Brain microvascular endothelial cell (primary cell): ENCODE measurements at regions not wholly inside any gene's neighbourhood (a gene's known extent, or its start where the extent isn't known, plus 50 kb on each side); places are given as distances from the start of the nearest gene placed in this dataset.
"Not testable (repeated sequence)": the region's sequence is repeated elsewhere in the genome, so short reads cannot be mapped to it uniquely, and the experiment has no call there.

Experiments
- DNase-seq: peaks from one replicate; pipeline ENCODE4 v3.0.0-alpha.2; 2020
- H3K27ac ChIP-seq: fragments of 250-450 bp; sonication (Bioruptor Pico); 2 replicates; pipeline ENCODE4 v1.5.1; 2020; ENCODE audit warnings: mild to moderate bottlenecking, moderate library complexity
- H3K27me3 ChIP-seq: fragments of 250-450 bp; sonication (Bioruptor Pico); replicated peaks from 2 replicates; pipeline ENCODE4 v1.5.1; 2020; ENCODE audit warnings: mild to moderate bottlenecking
- H3K36me3 ChIP-seq: fragments of 250-450 bp; sonication (Bioruptor Pico); replicated peaks from 2 replicates; pipeline ENCODE4 v1.5.1; 2020; ENCODE audit warnings: mild to moderate bottlenecking
- H3K4me3 ChIP-seq: 2 replicates; pipeline ENCODE4 v1.5.1; 2011; ENCODE audit warnings: low read depth, mild to moderate bottlenecking, control low read depth, low read length, moderate library complexity
- CTCF ChIP-seq: IDR thresholded peaks from 2 replicates; pipeline ENCODE4 v1.5.1; 2011; ENCODE audit warnings: low read depth, mild to moderate bottlenecking, moderate library complexity, low read length, control low read depth, inconsistent platforms; ENCODE audit errors: missing control alignments
- in situ Hi-C: cut with HindIII; loops from 2 replicates; pipeline ENCODE4 v1.10.0; 2017; ENCODE audit warnings: low sequenced_read_pairs, low pct_ligation_motif_present

GRCh38 chr9:78118742-78119473 is 87.3 kb upstream of the GNAQ start:
- Histone ChIP-seq H3K36me3 (no peaks in the 10 kb centered on the region), H3K27ac (no peak overlapping the region), H3K27me3 (no peaks in the 10 kb centered on the region), H3K4me3 (no peak overlapping the region)
- in situ Hi-C loops: no loop called here
- DNase-seq: no peak
- TF ChIP-seq CTCF: no peak

- Histone ChIP-seq H3K27me3 (no peaks in the 10 kb centered on the region), H3K27ac (no peak overlapping the region), H3K4me3 (no peak overlapping the region), H3K36me3 (no peaks in the 10 kb centered on the region)
- DNase-seq: no peak
- peak; percentile 52 for TF ChIP-seq CTCF
- in situ Hi-C loops: no loop called here
Observed at GRCh38 chr9:78115073-78115472, 83.5 kb upstream of the GNAQ start.

- Histone ChIP-seq H3K36me3 (no peaks in the 10 kb centered on the region), H3K27me3 (no peaks in the 10 kb centered on the region), H3K4me3 (no peak overlapping the region), H3K27ac (no peak overlapping the region)
- DNase-seq: no peak
- in situ Hi-C loops: no loop called here
- no peak for TF ChIP-seq CTCF
Observed at GRCh38 chr9:78114581-78114980, 83.0 kb upstream of the GNAQ start.

GRCh38 chr9:78112406-78112805 is 80.8 kb upstream of the GNAQ start:
- in situ Hi-C loops: no loop called here
- H3K27ac ChIP-seq: no peak overlapping the region
- H3K4me3 ChIP-seq: no peak overlapping the region
- DNase-seq: no peak
- TF ChIP-seq CTCF: no peak
- H3K27me3 ChIP-seq: no peaks in the 10 kb centered on the region
- no peaks in the 10 kb centered on the region for H3K36me3 ChIP-seq

- Histone ChIP-seq H3K4me3 (no peak overlapping the region), H3K27ac (no peak overlapping the region), H3K27me3 (no peaks in the 10 kb centered on the region), H3K36me3 (no peaks in the 10 kb centered on the region)
- TF ChIP-seq CTCF: no peak
- in situ Hi-C loops: no loop called here
- DNase-seq: no peak
Observed at GRCh38 chr9:78112004-78112403, 80.4 kb upstream of the GNAQ start.

GRCh38 chr9:78109075-78109474 is 77.5 kb upstream of the GNAQ start:
- DNase-seq: no peak
- in situ Hi-C loops: no loop called here
- Histone ChIP-seq H3K27me3 (no peaks in the 10 kb centered on the region), H3K4me3 (no peak overlapping the region), H3K27ac (no peak overlapping the region), H3K36me3 (no peaks in the 10 kb centered on the region)
- TF ChIP-seq CTCF: no peak

- DNase-seq, in situ Hi-C loops, H3K27ac ChIP-seq: not testable (repeated sequence)
Observed at GRCh38 chr9:78106586-78106985, 75.0 kb upstream of the GNAQ start.

More at GRCh38 chr9:78106586-78106985, 75.0 kb upstream of the GNAQ start:
- H3K27me3 ChIP-seq, H3K36me3 ChIP-seq, H3K4me3 ChIP-seq: not testable (repeated sequence)
